Transverse colon (tissue), 4 donors: ENCODE measurements at regions not wholly inside any gene's neighbourhood (a gene's known extent, or its start where the extent isn't known, plus 50 kb on each side); places are given as distances from the start of the nearest gene placed in this dataset.

Experiments used
- DNase-seq: peaks from one replicate; pipeline ENCODE4 v3.0.0-alpha.2; 2019
- H3K27ac ChIP-seq, 4 donors: fragments of 200-600 bp; sonication (generic); 2 replicates each; pipeline ENCODE4 v1.5.1; 2016 to 2018; ENCODE audit warnings: inconsistent platforms in 4 of 4
- H3K27me3 ChIP-seq: fragments of 200-600 bp; sonication (generic); 2 replicates; pipeline ENCODE4 v1.5.1; 2017; ENCODE audit warnings: inconsistent platforms
- H3K36me3 ChIP-seq, 4 donors: fragments of 200-600 bp; sonication (generic); 2 replicates each; pipeline ENCODE4 v1.5.1; 2017 to 2019; ENCODE audit warnings: inconsistent platforms in 4 of 4
- H3K4me1 ChIP-seq, 4 donors: fragments of 200-600 bp; sonication (generic); 2 replicates each; pipeline ENCODE4 v1.5.1; 2017 to 2020; ENCODE audit warnings: inconsistent platforms in 4 of 4
- H3K4me3 ChIP-seq, 4 donors: fragments of 200-600 bp; sonication (generic); 1 replicate in 1 of 4; 2 replicates in 3 of 4; pipeline versions ENCODE4 v1.5.1 to v1.6.1; 2017 to 2019; ENCODE audit warnings: inconsistent platforms in 4 of 4
- H3K9me3 ChIP-seq, 2 donors: fragments of 200-600 bp; sonication (generic); 2 replicates each; pipeline ENCODE4 v1.5.1; 2017 to 2019; ENCODE audit warnings: inconsistent platforms in 2 of 2
- EP300 ChIP-seq: sonication (generic); formaldehyde crosslinking; IDR thresholded peaks from one replicate; pipeline ENCODE4 v1.6.1; 2017; ENCODE audit warnings: antibody characterized with exemption, low read depth
- POLR2A ChIP-seq: fragments of 450-650 bp; IDR thresholded peaks from one replicate; pipeline ENCODE4 v1.6.1; 2016; ENCODE audit warnings: antibody characterized with exemption, mild to moderate bottlenecking, moderate library complexity
- POLR2AphosphoS5 ChIP-seq, 3 donors: sonication (generic); formaldehyde crosslinking; IDR thresholded peaks; one replicate each; pipeline ENCODE4 v1.6.1; 2016; ENCODE audit warnings: antibody characterized with exemption in 3 of 3
- WGBS, 2 donors: methylation state at CpG; one replicate each; pipeline ENCODE4 v1.1.5; 2018; ENCODE audit warnings: low coverage in 1 of 2; 5-methylcytosine and 5-hydroxymethylcytosine counted together
- in situ Hi-C, 4 donors: fragments of 200-750 bp; cut with MboI; loops; one replicate each; pipeline versions ENCODE4 v1.15.0 to v1.15.1; 2017; ENCODE audit warnings: low sequenced_read_pairs in 3 of 4, low pct_ligation_motif_present in 1 of 4, low pct_unique_long_range_greater_than_20kb in 1 of 4
- intact Hi-C: fragments of 100-400 bp; cut with DNase I; formaldehyde crosslinking; loops from one replicate; pipeline ENCODE4 v1.15.1; 2023; ENCODE audit warnings: low total_unique reads
- TF ChIP-seq, protein P1 (sequence below), 5 experiments: fragments of 200-600 bp in 3 of 5; fragments of 450-650 bp in 2 of 5; sonication (generic) in 3 of 5; IDR thresholded peaks; 1 replicate in 2 of 5; 2 replicates in 3 of 5; pipeline ENCODE4 v1.5.1; 2016 to 2017; ENCODE audit warnings: antibody characterized with exemption in 5 of 5, inconsistent platforms in 3 of 5, mild to moderate bottlenecking in 2 of 5, moderate library complexity in 1 of 5

DNA sequence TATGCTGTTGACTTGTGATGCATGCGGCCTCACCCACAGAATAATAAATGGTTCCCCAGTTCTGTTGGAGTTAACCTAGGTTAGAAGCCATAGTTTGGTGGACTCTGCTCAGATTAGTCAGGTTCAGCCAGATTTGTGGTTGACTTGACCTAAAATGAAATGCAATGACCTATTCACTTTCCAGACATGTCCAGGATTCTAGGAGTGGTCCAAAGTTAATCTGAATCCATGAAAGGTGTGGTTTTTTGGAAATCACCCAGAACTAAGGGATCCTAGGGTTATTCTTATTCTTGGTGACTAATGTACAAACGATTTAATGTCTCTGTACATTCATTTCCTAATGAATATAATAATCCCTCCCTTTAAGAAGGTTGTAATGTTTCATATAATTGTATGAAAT is 88.9 kb upstream of the RBBP8 start:
- no peak for DNase-seq
- intact Hi-C loops (no loop called here), in situ Hi-C loops (no loop called here)
- Histone ChIP-seq H3K27me3 (no peaks in the 10 kb centered on the region), H3K4me1 (peaks cover 0 to 35% (median 3%) of the 10 kb centered on the region in 4 donors), H3K9me3 (no peaks in the 10 kb centered on the region), H3K36me3 (no peaks in the 10 kb centered on the region), H3K4me3 (no peak overlapping the region), H3K27ac (no peak overlapping the region)
- TF ChIP-seq POLR2A: no peak
- TF ChIP-seq, protein P1, sequence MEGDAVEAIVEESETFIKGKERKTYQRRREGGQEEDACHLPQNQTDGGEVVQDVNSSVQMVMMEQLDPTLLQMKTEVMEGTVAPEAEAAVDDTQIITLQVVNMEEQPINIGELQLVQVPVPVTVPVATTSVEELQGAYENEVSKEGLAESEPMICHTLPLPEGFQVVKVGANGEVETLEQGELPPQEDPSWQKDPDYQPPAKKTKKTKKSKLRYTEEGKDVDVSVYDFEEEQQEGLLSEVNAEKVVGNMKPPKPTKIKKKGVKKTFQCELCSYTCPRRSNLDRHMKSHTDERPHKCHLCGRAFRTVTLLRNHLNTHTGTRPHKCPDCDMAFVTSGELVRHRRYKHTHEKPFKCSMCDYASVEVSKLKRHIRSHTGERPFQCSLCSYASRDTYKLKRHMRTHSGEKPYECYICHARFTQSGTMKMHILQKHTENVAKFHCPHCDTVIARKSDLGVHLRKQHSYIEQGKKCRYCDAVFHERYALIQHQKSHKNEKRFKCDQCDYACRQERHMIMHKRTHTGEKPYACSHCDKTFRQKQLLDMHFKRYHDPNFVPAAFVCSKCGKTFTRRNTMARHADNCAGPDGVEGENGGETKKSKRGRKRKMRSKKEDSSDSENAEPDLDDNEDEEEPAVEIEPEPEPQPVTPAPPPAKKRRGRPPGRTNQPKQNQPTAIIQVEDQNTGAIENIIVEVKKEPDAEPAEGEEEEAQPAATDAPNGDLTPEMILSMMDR (IDR thresholded peaks at IDR 0.05): no peak
- no peak for TF ChIP-seq POLR2AphosphoS5 (IDR thresholded peaks at IDR 0.05)
- TF ChIP-seq EP300: no peak
- 58 to 73% methylated on average over 1 to 2 of the region's 2 CpGs for WGBS, 2 donors

DNA sequence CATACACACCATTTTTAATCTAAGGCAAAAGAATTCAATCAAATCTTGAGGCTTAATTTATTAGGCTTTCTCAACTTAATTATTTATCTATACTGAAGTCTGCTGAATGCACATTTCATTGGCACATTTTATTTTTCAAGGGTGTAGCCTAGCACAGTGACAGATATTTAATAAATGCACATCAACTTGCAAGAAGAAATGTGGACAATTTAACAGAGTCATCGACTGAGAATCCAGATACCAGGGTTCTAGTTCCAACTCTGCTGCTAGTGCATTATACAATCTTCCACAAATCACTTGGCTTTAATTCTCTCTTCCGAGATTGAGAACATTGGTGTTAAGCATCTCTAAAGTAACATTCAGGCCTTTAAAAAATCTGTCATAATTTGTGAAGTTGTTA is 88.5 kb upstream of the RBBP8 start:
- no peak for DNase-seq
- intact Hi-C loops (no loop called here), in situ Hi-C loops (no loop called here)
- no peak for TF ChIP-seq POLR2A
- no peak for TF ChIP-seq POLR2AphosphoS5 (IDR thresholded peaks at IDR 0.05)
- TF ChIP-seq, protein P1 (IDR thresholded peaks at IDR 0.05): no peak
- no peak for TF ChIP-seq EP300
- Histone ChIP-seq H3K27me3 (no peaks in the 10 kb centered on the region), H3K9me3 (no peaks in the 10 kb centered on the region), H3K36me3 (no peaks in the 10 kb centered on the region), H3K27ac (no peak overlapping the region), H3K4me3 (no peak overlapping the region), H3K4me1 (peaks cover 0 to 31% (median 3%) of the 10 kb centered on the region in 4 donors)
- WGBS, 2 donors: 84 to 85% methylated on average over 2 of the region's 2 CpGs

- intact Hi-C loops (no loop called here), in situ Hi-C loops (no loop called here)
- WGBS, 2 donors: 31 to 39% methylated on average over 6 of the region's 6 CpGs
- Histone ChIP-seq H3K4me1 (peaks cover 0 to 29% (median 3%) of the 10 kb centered on the region in 4 donors), H3K27me3 (no peaks in the 10 kb centered on the region), H3K9me3 (no peaks in the 10 kb centered on the region), H3K27ac (no peak overlapping the region), H3K36me3 (no peaks in the 10 kb centered on the region), H3K4me3 (no peak overlapping the region)
- DNase-seq: no peak
- TF ChIP-seq EP300: no peak
- TF ChIP-seq, protein P1 (IDR thresholded peaks at IDR 0.05): peak in 4 of 5 experiments; percentile 18 to 29 (median 23)
- TF ChIP-seq POLR2A: no peak
- TF ChIP-seq POLR2AphosphoS5 (IDR thresholded peaks at IDR 0.05): no peak
Measured at GRCh38 chr18:22846088-22846683, 86.9 kb upstream of the RBBP8 start.

DNA sequence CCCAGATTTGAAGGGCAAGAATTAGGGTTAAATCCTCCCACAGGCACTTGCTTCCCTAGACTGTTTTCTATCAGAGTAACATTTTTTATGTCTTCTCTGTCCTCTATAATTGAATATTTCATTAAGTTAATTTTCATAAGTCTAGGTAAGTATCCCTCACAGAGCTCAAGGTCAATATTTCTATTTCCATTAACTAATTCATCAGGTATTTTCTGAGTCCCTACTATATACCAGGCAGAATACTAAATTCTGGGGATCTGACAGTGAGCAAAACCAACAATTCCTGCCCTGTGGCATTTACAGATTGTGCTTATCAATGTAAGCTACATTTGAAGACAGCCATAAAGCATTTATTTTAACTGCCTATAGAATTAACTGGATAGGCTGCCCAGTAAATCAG is 86.4 kb upstream of the RBBP8 start:
- H3K27ac ChIP-seq: no peak overlapping the region
- no peak for TF ChIP-seq EP300
- TF ChIP-seq, protein P1 (IDR thresholded peaks at IDR 0.05): no peak
- TF ChIP-seq POLR2AphosphoS5 (IDR thresholded peaks at IDR 0.05): no peak
- TF ChIP-seq POLR2A: no peak
- H3K4me1 ChIP-seq: peaks cover 0 to 29% (median 3%) of the 10 kb centered on the region in 4 donors
- no peaks in the 10 kb centered on the region for H3K36me3 ChIP-seq
- in situ Hi-C loops: no loop called here
- no peak for DNase-seq
- H3K9me3 ChIP-seq: no peaks in the 10 kb centered on the region
- no peaks in the 10 kb centered on the region for H3K27me3 ChIP-seq
- intact Hi-C loops: no loop called here
- no peak overlapping the region for H3K4me3 ChIP-seq
